B cell (primary cell): ENCODE measurements at regions not wholly inside any gene's neighbourhood (a gene's known extent, or its start where the extent isn't known, plus 50 kb on each side); places are given as distances from the start of the nearest gene placed in this dataset.

ENCODE experiments used
- EZH2 ChIP-seq: IDR thresholded peaks from 2 replicates; pipeline ENCODE4 v1.6.1; 2012; ENCODE audit warnings: borderline replicate concordance, low read depth, mild to moderate bottlenecking, moderate library complexity, low read length; ENCODE audit not compliant: insufficient read depth, poor library complexity, severe bottlenecking
- TF ChIP-seq, protein P1 (sequence below): fragments of 200-600 bp; IDR thresholded peaks from one replicate; pipeline ENCODE4 v1.8.0; 2022; ENCODE audit warnings: antibody characterized with exemption, mild to moderate bottlenecking

DNA sequence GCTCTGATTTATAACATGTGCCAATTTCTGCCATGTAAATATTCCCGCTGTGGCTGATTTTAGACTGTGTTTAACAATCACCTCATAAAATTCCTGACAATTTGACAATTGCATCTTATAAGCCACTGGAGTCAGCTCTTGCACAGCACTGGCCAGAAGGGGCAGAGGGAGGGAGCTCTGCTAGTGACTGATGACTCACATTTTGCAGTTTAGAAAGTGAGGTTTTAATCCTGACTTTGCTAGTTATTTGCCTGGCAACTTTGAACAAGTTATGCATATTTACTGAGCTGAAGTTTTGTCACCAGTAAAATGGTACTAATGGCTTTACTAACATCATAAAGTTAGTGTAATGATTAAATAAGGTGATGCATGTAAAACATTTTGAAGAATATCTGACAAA is 452.3 kb downstream of the CNTNAP4 start:
- TF ChIP-seq, protein P1, sequence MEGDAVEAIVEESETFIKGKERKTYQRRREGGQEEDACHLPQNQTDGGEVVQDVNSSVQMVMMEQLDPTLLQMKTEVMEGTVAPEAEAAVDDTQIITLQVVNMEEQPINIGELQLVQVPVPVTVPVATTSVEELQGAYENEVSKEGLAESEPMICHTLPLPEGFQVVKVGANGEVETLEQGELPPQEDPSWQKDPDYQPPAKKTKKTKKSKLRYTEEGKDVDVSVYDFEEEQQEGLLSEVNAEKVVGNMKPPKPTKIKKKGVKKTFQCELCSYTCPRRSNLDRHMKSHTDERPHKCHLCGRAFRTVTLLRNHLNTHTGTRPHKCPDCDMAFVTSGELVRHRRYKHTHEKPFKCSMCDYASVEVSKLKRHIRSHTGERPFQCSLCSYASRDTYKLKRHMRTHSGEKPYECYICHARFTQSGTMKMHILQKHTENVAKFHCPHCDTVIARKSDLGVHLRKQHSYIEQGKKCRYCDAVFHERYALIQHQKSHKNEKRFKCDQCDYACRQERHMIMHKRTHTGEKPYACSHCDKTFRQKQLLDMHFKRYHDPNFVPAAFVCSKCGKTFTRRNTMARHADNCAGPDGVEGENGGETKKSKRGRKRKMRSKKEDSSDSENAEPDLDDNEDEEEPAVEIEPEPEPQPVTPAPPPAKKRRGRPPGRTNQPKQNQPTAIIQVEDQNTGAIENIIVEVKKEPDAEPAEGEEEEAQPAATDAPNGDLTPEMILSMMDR = no peak
- TF ChIP-seq EZH2 = no peak
